ENCODE measurements at regions not wholly inside any gene's neighbourhood (a gene's known extent, or its start where the extent isn't known, plus 50 kb on each side); places are given as distances from the start of the nearest gene placed in this dataset.

DNA sequence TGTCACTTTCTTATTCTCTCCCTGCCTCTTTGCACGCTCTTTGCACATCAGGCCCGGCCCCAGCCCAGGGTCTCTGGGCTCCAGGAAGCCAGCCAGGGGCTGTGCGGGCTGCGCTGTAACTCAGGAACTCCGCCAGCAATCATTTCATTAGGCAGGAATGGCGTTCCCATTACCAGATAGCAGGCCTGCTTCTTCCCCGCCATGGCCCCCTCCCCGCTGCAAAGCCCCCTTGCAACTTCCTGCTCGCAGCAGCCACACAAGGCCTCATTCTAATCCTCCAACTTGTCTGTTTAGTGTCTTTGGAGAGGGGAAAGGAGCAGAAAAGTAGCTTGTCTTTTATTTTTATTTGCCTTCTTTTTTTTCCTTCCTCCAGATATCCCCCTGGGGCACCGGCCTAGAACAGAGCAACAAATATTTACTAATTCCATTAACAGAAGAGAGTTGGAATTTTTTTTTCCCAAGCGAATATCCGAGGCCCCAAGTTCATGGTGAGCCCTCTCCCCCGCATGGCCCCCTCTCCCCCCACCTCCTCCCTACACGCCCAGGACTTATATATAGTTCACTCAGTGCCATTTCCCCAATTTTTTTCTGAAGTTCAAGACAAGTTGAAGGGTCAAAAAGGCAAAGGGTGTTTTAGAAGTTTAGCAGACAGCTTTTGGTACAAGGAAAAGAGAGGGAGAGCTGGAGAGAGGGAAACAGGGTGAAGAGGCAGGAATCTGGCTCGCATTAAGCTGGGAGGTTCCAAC lies 329.4 kb upstream of the TBX3 start:
- DNase-seq (ENCODE audit: low spot score): no peak

DNA sequence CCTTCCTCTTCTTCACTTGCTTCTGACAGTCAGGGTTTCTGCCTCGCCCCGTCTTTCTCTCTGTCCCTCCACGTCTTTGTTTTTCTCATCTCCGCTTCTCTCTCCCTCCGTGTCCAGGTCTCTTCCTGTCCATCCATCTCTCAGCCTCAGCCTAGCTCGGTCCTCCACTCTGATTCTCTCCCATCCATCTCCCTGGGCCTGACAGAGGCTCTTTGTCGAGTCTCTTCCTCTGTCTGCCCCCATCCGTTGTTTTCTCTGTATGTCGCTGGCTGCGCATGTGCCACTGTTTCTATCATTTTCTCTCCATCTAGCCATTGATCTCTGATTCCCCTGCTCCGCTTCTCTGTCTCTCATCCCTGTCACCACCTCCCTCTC lies 328.9 kb upstream of the TBX3 start:
- DNase-seq (ENCODE audit: low spot score): no peak

DNA sequence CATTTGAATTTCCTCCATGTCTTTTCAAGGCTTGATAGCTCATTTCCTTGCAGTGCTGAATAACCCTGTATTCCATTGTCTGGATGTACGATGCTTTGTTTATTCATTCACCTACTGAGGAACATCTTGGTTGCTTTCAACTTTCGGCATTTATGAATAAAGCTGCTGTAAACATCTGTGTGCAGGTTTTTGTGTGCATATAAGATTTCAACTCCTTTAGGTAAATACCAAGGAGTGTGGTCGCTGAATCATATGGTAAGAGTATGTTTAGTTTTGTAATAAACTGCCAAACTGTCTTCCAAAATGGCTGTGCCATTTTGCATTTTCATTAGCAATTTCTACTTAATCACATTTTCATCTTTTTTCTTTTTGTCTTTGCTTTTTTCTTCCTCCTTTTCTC lies 327.7 kb upstream of the TBX3 start:
- DNase-seq (ENCODE audit: low spot score): no peak

DNA sequence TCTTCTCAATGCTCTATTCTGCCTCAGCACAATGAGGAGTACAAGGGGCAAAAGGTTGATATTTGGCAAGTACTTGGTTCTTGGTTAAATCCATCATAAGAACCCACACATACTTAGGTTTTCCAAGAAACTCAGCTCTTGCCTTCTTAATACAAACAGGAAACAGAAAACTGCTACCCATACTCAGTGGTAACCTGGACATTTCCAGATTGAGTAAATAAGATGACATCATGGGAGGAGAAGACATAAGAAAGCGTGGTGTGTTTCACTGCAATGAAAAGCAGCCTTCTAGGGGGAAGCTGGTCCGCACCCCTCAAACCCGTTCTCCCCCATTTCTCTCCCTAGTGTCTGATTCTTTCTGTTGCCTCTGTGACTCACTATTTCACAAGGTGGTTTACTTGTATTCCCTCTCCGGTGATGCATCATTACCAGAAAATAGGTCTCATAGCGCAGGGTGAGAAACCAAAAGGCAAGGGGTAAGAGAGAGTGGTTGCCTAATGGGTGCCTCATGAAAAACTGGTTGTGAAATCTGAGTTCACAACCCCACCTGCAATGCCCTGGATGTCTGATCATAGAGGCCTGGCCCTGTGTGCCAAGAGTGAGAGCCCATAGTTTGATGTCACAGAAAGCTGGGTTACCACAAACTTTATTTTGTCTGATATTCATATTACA lies 326.5 kb upstream of the TBX3 start:
- DNase-seq (ENCODE audit: low spot score): no peak

DNA sequence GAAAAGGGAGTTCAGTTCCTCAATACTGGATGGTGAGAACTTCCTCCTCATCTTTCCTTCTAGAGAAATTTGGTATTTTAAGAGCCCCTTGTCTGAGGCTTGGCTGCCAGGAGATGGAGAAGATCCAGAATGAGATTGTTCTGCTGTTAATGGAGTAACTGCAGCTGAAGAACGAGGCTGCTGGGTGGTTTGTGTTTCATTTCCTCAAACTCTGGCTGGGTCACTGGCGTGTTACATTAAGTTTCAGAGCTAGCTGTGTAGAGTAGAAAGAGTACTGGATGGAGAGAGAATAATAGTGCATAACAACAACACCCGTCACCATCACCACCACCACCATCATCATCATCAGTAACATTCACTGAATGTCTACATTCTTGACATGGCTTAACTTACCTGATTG lies 325.0 kb upstream of the TBX3 start:
- DNase-seq (ENCODE audit: low spot score): peak; percentile 30

DNA sequence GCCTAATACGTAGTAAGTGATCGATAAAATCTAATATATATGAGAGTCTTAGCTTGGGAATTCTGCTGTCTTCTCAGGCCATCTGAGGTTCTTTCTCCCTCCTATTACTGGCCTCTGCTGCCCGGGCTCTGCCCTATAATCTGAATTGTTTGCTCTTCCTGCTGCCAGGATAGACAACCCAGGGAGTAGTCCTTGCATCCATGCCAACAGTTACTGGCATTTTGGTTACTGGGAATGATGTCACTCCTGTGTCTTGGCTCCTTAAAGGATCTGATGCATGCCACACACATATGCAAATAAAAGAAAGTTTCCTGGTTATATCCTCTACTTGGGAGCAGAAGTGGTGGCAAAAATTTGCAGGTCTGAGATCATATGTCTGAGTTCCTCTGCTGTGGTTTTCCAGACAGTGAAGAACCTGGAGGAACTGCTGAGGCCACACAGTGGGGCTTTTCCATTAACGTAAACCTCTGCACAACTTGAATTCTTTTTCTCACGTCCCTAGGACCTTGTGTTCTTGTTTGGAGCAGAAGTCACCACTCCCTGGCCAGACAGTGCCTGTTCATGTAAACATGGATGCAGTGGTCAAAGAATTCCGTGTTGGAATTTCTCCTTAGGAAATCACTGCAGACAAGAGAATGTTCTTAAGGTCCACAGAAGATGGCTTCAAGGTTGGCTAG lies 320.6 kb upstream of the TBX3 start:
- DNase-seq (ENCODE audit: low spot score): no peak

DNA sequence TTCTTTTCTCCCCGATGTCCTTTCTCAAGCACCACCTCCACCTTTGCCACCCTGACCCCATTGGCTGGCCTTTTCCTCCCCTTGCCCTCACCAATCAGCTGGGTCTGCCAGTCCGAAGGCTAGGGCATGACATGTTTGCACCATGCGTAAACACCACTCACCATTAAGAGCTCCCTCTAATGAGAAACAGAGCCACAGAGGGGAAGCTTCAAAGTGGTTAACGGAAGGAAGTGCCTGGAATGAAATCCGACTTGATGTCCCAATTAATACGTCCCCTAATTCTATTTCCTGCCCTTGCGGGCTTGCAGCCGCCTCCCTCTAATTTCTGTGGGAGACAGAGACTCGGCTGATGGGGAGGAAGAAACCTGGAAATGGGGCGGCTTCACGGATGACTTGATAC lies 318.5 kb upstream of the TBX3 start:
- no peak for DNase-seq (ENCODE audit: low spot score)

DNA sequence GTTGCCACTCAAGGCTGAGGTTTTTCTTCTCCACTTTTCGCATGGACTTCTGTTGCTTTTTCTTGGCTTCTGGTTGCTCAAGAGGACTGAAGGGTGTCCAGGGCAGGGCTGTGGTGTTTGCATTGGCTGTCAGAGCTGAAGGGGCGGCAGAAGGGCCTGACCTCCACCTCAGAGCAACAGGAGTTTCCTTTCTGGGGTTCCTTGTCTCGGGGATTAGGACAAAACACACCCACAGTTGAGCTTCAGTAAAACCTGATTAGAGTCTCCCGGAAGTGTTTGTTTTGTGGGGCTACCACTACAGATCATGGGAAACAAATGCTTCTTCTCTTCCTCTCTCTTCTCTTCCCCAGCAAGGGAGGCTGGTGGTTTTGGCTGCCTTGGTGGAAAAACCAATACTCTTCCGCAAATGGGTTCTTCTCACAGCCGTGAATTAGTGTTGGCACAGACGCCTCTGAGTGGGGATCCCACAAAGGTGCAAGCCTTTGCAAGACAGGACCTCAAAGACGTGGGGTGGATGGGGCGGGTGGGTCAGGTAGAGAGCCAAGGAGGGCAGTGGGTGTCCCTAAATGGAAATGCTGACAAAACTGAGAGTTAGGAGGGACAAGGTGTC lies 317.7 kb upstream of the TBX3 start:
- DNase-seq (ENCODE audit: low spot score): no peak

DNA sequence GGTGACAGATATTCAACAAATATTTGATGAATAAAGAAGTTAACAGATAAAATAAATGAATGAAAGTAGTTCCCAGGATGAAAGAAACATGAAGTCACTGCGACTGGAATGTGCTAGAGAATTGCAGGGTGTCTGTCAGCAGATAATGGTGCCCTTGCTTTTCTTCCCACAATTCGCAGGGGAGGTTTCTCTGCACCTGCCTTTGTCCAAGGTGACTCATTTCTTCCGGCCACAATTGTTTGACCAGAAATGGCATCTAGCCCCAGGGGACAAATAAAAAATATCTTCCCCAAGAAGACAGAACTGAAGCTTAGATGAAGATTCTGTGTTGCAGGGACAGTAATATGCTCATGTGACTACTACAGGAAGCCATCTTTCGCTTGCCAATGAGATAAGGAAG lies 316.1 kb upstream of the TBX3 start:
- peak; percentile 5 for DNase-seq (ENCODE audit: low spot score)

DNA sequence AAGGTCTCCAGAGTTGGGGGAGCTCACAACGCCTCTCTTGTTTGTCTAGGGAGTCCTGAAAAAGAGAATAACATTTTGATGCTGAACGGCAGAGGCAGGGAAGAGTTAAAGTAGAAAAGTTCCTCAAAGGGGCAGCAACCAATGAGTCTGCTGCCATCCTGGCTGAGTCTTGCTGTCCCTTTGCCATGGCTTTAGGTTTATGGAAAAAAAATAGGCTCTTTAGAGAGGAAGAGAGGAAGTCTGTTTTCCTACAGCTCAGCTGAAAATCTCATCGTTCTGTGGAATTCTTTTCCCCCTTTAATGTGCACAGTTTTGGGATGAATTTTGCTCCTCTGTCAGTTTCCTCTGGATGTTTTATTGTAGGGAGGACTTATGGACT lies 314.8 kb upstream of the TBX3 start:
- DNase-seq (ENCODE audit: low spot score): no peak

DNA sequence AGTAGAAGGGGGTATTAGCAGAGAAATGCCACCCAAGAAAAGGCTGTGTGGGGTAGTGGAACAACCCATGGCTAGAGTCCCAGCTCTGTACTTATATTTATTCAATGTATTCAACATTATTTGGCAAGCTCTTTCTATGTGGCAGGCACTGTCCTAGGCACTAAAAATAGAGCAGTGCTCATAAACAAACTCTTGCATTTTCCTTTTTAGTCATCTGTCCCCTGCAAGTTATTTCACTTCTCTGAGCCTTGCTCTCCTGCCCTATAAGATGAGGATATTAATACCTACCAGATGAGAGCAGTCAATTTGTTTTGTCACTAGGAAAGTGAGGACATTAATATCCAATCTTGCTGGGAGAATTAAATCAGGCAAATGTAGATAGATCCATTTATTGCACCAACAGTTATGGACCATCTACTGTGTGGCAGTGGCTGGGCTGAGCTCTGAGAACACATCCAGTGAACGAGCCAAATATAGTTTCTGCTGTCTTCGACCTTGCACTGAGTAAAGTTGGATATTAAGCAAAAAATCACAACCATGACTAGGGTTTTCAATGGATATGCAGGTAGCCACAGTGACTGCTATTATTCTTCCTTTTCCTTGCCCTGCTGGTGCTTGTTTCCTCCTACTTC lies 314.3 kb upstream of the TBX3 start:
- DNase-seq (ENCODE audit: low spot score): no peak

DNA sequence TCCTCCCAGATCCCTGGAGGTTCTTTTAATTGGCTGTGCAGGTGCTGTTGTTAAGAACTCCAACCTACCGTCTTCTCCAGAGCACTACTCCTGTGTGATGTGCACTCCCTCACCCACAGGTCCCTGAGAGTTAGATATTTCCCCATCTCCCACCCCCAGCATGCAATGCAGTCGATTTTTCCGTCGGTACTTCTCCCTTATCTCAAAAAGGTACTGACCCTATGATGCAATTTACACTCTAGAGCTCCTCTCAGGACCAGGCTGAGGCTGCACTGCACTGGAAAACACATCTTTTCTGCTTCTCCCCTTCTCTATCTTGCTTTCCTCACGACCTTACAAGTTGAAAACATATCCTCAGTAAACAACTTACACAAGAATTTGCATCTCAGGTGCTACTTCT lies 312.4 kb upstream of the TBX3 start:
- no peak for DNase-seq (ENCODE audit: low spot score)

DNA sequence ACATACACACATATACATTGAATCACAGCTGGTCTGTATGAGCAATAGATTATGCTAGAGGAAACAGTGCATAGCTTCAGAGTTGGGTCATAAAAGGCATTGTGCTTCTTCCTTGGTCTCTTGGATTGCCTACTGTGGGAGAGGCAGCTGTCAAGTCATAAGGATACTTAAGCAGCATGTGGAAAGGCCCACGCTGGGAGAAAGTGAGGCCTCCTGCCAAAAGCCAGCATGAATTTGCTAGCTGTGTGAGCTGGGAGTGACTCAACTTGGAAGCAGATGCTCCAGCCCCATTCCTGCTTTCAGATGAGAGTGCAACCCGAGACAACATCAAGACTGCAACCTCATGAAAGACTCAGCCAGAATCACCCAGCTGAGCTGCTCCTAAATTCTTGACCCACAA lies 311.9 kb upstream of the TBX3 start:
- no peak for DNase-seq (ENCODE audit: low spot score)

DNA sequence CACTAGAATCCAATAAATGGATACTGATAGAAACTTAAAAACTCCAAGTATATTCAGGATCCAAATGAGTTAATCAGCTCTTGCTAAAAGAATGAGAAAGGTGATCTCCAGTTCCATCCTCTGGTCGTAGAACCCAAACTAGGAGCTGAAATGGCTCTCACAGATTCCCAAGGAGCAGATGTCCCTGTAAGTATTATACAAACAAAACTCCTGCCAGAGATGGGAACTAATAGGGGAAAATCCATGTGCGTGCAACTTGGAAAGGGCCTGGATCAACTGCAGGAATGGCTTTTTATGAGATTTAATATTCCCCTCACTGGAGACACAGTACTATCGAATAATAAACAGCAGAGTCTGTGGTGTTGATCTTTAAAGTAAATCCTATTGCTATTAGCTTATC lies 309.2 kb upstream of the TBX3 start:
- DNase-seq (ENCODE audit: low spot score): no peak

DNA sequence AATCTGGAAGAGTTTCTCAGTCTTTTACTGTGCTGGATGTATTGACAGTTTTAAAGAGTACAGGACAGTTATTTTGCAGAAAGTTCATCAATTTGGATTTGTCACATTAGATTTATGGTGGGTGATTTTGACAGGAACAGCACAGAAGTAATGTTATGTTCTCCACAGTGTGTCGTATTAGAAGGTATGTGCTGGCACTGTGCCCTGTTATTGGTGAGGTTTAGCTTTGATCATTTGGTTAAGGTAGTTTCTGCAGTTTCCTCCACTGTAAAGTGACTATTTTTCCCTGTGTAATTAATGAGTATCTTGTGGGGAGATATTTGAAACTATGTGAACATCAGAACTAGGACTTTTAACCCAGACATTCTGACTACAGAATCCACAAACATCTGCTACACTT lies 308.5 kb upstream of the TBX3 start:
- DNase-seq (ENCODE audit: low spot score): no peak

DNA sequence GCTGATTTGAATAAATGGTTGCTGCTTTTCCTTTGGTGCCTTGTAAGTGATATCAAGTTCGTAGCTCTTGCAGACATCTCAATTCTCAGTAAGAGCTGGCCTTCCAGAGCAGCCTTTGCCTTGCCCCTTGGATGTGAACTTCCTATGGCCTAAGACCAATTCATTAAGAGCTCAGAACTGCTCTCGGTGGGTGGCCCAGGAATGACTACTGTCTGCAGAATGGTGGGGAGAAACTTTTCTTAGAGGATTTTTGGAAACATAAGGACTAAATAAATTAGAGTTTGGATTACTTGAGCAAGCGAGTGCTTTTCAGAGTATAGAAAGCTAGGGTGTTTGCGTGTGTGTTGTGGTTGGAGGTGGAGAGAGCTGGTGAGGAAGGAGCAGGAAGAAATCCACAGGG lies 306.4 kb upstream of the TBX3 start:
- no peak for DNase-seq (ENCODE audit: low spot score)

DNA sequence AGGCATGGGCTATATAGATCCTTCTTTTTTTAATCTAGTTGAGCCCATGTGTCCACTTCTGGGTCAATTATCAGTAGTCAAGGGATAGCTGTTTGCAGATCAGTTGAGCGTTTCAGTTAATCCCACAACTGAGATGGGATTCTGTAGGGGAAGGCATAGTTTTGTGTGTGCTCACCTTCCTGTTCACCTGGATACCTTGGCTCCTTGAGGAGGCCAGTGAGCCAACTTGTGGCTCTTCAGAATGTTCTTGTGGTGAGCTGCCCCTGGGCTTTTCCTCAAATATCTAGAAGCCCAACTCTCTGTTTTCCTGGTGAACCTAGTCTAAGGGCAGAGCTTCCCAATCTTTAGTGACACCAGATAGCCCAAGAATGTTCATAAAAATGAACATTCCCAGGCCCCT lies 302.9 kb upstream of the TBX3 start:
- DNase-seq (ENCODE audit: low spot score): no peak

DNA sequence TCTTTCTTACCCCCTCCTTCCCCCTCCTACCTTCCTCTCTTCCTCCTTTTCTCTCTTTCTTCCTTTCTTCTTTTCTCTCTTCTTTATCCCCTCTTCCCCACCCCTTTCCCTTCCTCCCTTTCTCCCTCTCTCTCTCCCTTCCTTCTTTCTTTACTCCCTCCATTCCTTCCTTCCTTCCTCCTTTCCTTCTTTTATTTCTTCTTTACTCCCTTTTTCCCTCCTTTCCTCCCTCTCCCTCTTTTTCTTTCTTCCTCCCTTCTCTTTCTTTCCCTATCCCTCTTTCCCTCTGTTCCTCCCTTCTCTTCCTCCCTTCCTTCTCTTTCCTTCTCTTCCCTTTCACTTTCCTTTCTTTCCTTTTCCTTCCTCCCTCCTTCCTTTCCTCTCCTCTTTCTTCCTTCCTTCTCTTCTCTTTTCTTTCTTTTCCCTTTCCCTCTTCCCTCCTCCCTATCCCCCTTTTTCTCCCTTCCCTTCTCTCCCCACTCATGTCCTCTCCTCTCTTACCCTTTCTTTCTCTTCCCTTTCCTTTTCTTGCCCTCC lies 302.3 kb upstream of the TBX3 start:
- no peak for DNase-seq (ENCODE audit: low spot score)

DNA sequence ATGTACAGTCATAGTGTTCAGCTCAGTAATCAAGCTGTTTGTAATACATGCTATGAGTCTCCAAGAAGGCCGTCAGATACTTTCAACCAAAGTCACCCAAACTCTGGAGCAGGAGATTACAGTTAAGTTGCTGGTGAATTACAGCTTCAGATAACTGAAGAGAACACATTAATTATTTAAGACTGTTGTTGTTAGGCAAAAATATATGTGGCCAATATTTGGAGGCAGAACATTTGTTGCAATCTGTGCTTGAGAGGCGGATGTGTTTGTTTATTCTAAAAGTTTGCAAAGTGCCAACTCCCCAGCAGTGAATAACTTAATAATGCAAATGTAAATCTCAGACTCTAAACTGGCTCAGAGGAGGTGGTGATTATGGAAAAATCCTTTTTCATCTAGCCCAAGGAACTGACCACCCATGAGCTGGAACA lies 300.7 kb upstream of the TBX3 start:
- no peak for DNase-seq (ENCODE audit: low spot score)

DNA sequence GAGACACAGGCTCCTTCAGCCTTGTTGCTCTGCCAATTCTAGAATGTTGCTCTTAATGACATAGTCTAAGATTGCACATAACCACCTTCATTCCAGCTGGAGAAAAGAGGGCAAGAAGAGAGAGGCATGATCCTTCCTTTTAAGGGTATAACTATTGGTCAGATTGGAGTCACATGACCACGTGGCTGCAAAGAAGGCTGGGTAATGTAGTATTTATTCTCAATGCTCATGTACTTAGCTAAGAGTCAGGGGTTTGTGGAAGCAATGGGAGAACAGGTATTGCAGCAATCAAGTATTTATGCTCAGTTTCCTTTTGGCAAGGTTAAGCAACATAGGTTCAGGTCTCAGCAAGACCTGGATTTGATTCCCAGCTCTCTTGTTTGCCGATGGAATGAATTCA lies 298.8 kb upstream of the TBX3 start:
- DNase-seq (ENCODE audit: low spot score): no peak

DNA sequence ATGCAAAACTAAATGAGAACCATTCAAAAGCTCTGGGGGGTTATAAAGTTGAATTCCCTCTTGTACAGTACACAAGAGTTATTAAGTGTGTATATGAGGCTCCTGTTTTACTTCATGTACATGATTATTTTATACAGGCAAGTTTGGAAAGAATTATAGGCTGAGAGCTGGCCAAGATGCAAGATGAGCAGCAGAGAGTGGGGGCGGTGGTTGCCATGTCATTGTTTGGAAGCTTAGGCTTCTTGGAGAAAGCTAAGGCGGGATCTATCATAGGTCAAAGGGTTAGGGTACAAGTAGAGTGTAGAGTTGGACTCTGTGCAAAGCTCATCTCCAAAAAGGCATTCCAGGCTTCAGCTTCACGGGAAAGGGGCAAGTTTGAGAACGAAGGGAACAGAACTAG lies 297.1 kb upstream of the TBX3 start:
- no peak for DNase-seq (ENCODE audit: low spot score)

DNA sequence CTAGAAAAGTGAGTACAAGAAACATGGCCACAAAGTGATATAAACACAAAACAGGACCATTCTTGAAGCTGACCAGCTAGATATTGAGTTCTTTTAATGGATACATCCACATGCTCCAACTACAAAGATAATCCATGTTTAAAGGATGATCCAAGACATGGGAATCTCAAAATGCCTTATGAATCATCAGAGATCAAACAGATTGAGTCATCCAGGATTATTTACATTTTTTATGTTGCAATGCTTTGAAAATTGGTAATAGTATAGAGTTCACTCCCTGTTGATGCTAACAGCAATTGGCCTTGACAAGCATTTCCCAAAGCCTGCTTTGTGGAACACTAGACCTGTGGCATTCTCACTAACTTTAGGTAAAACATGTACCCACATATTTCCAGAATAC lies 293.0 kb upstream of the TBX3 start:
- DNase-seq (ENCODE audit: low spot score): no peak
